Ishikawa (cell line): ENCODE measurements at regions not wholly inside any gene's neighbourhood (a gene's known extent, or its start where the extent isn't known, plus 50 kb on each side); places are given as distances from the start of the nearest gene placed in this dataset.

Source experiments
- CEBPB ChIP-seq: IDR thresholded peaks from 2 replicates; pipeline ENCODE4 v1.6.1; 2012
- CREB1 ChIP-seq: IDR thresholded peaks from 2 replicates; pipeline ENCODE4 v1.6.1; 2012; ENCODE audit warnings: low read depth
- EGR1 ChIP-seq: IDR thresholded peaks from 2 replicates; pipeline ENCODE4 v1.6.1; 2012
- EP300 ChIP-seq: IDR thresholded peaks from 2 replicates; pipeline ENCODE4 v1.6.1; 2012; ENCODE audit warnings: borderline replicate concordance
- FOXM1 ChIP-seq: IDR thresholded peaks from 2 replicates; pipeline ENCODE4 v1.6.1; 2012; ENCODE audit warnings: low read depth, borderline replicate concordance
- MAX ChIP-seq: IDR thresholded peaks from 2 replicates; pipeline ENCODE4 v1.6.1; 2012
- NFIC ChIP-seq: IDR thresholded peaks from 2 replicates; pipeline ENCODE4 v1.6.1; 2012
- RAD21 ChIP-seq: IDR thresholded peaks from 2 replicates; pipeline ENCODE4 v1.6.1; 2012; ENCODE audit warnings: low read depth
- REST ChIP-seq: IDR thresholded peaks from 2 replicates; pipeline ENCODE4 v1.6.1; 2012; ENCODE audit warnings: low read depth, mild to moderate bottlenecking
- TCF12 ChIP-seq: IDR thresholded peaks from 2 replicates; pipeline ENCODE4 v1.6.1; 2012; ENCODE audit warnings: low read depth
- TEAD4 ChIP-seq: IDR thresholded peaks from 2 replicates; pipeline ENCODE4 v1.6.1; 2012
- USF1 ChIP-seq: IDR thresholded peaks from 2 replicates; pipeline ENCODE4 v1.6.1; 2012
- YY1 ChIP-seq: IDR thresholded peaks from 2 replicates; pipeline ENCODE4 v1.6.1; 2012; ENCODE audit warnings: low read depth
- ZBTB7A ChIP-seq: IDR thresholded peaks from 2 replicates; pipeline ENCODE4 v1.6.1; 2012; ENCODE audit warnings: low read depth

GRCh38 chr5:163826201-163826600 lies 320.8 kb downstream of the MAT2B start:
- TF ChIP-seq YY1 (no peak), REST (no peak), MAX (no peak), TEAD4 (no peak), ZBTB7A (no peak), USF1 (no peak), CREB1 (no peak)

GRCh38 chr5:163832155-163832554 lies 326.7 kb downstream of the MAT2B start:
- TF ChIP-seq EP300 (no peak), CREB1 (no peak), ZBTB7A (no peak), CEBPB (no peak), REST (no peak), FOXM1 (no peak), USF1 (no peak), TEAD4 (no peak), RAD21 (no peak), YY1 (no peak), NFIC (no peak)

- no peak for TF ChIP-seq CEBPB
- TF ChIP-seq RAD21: no peak
- no peak for TF ChIP-seq YY1
Measured at GRCh38 chr5:163838738-163839137, 333.3 kb downstream of the MAT2B start.

- TF ChIP-seq CEBPB: no peak
Measured at GRCh38 chr5:163846512-163846911, 341.1 kb downstream of the MAT2B start.

GRCh38 chr5:163855754-163856153 lies 350.3 kb downstream of the MAT2B start:
- no peak for TF ChIP-seq YY1
- no peak for TF ChIP-seq ZBTB7A
- no peak for TF ChIP-seq TCF12
- no peak for TF ChIP-seq TEAD4
- no peak for TF ChIP-seq CEBPB
- no peak for TF ChIP-seq REST
- no peak for TF ChIP-seq EP300
- TF ChIP-seq MAX: no peak
- TF ChIP-seq USF1: no peak
- no peak for TF ChIP-seq NFIC

- TF ChIP-seq CREB1 (no peak), EGR1 (no peak), TEAD4 (no peak), TCF12 (no peak), EP300 (no peak), CEBPB (no peak), NFIC (no peak), ZBTB7A (no peak), FOXM1 (no peak), MAX (no peak), USF1 (no peak), YY1 (no peak)
Measured at GRCh38 chr5:163861670-163862069, 356.3 kb downstream of the MAT2B start.
